Heart right ventricle (tissue), 16 donors: ENCODE measurements at regions not wholly inside any gene's neighbourhood (a gene's known extent, or its start where the extent isn't known, plus 50 kb on each side); places are given as distances from the start of the nearest gene placed in this dataset.

Experiments used
- ATAC-seq, 8 donors: fragments of 200-7000 bp; cut with Tn5 transposase; one replicate each; pipeline ENCODE4 v1.9.1; 2020; ENCODE audit warnings: mild to moderate bottlenecking in 8 of 8, moderate library complexity in 8 of 8, moderate number of reproducible peaks in 1 of 8
- DNase-seq, 2 donors: peaks; one replicate each; pipeline ENCODE4 v3.0.0-alpha.2; 2020
- H3K27ac ChIP-seq, 10 donors: fragments of 200-600 bp; sonication (generic) in 2 of 10; one replicate each; pipeline versions ENCODE4 v1.5.0 to v1.8.0; 2020 to 2022; ENCODE audit warnings: mild to moderate bottlenecking in 3 of 10
- H3K27me3 ChIP-seq, 7 donors: fragments of 200-600 bp; one replicate each; pipeline ENCODE4 v1.8.0; 2021 to 2022; ENCODE audit warnings: mild to moderate bottlenecking in 2 of 7
- H3K36me3 ChIP-seq, 9 donors: fragments of 200-600 bp; sonication (generic) in 1 of 9; one replicate each; pipeline versions ENCODE4 v1.5.0 to v1.8.0; 2020 to 2022; ENCODE audit warnings: mild to moderate bottlenecking in 2 of 9
- H3K4me1 ChIP-seq, 9 donors: fragments of 200-600 bp; sonication (generic) in 1 of 9; one replicate each; pipeline versions ENCODE4 v1.5.0 to v1.8.0; 2020 to 2022; ENCODE audit warnings: mild to moderate bottlenecking in 4 of 9
- H3K4me3 ChIP-seq, 10 donors: fragments of 200-600 bp; sonication (generic) in 2 of 10; one replicate each; pipeline versions ENCODE4 v1.5.0 to v1.8.0; 2020 to 2022; ENCODE audit warnings: mild to moderate bottlenecking in 7 of 10, moderate library complexity in 2 of 10
- H3K9me3 ChIP-seq, 11 donors: fragments of 200-600 bp in 10 of 11; sonication (generic) in 2 of 11; one replicate each; pipeline versions ENCODE4 v1.5.0 to v1.8.0; 2013 to 2022; ENCODE audit warnings: mild to moderate bottlenecking in 2 of 11, control low read depth in 1 of 11, moderate library complexity in 1 of 11
- WGBS, 2 donors: extraction: QIAGEN DNeasy Blood & Tissue Kit; methylation state at CpG; one replicate each; pipeline ENCODE4 v1.1.7; 2013; ENCODE audit warnings: inconsistent platforms in 1 of 2; 5-methylcytosine and 5-hydroxymethylcytosine counted together
- intact Hi-C, 10 donors: fragments of 100-400 bp; cut with DNase I; formaldehyde crosslinking; loops; one replicate each; pipeline versions ENCODE4 v1.11.1 to v1.14.2; 2022
- TF ChIP-seq, protein P1 (sequence below), 9 donors: fragments of 200-600 bp; sonication (generic) in 2 of 9; IDR thresholded peaks; one replicate each; pipeline versions ENCODE4 v1.5.0 to v1.8.0; 2021 to 2022; ENCODE audit warnings: antibody characterized with exemption in 9 of 9, mild to moderate bottlenecking in 5 of 9, moderate library complexity in 1 of 9
- donor health status: Arrhythmogenic right ventricular cardiomyopathy.
- donor health status: ischemic (EF 13 %, LVEDD 7.1; RV severe dilation, severe dysfunction).
- donor health status: healthy with polysubstance abuse.
- donor health status: DM: no; HTN: yes; CAD: no.
- donor health status: DM: no; HTN: no; CAD: no.
- donor health status: ischemic (EF 25% LVEDD 6.9; RV normal size, moderate dysfunction).
- donor health status: ischemic (EF 25% LVEDD 5.7; RV mildly dilated, moderate dysfunction).
- donor health status: healthy.
- donor health status: DM: yes; HTN: yes; CAD: no.
- donor health status: Ischemic cardiomyopathy.
- donor health status: ischemic (EF 35%, LVEDD 5.7; RV mildly dilated, moderate dysfunction).
- donor health status: nonischemic (EF 11% LVEDD 7.7; RV severe dilation, severe dysfunction).
- donor health status: DM: yes; HTN: yes; CAD: no.
- donor health status: PGD.
- donor health status: ischemic (EF 29% LVEDD 5.4; RV normal size, mild dysfunction).
- donor health status: nonischemic (EF 23%, LVEDD 6.1; RV moderate dilation, normal function).

DNA sequence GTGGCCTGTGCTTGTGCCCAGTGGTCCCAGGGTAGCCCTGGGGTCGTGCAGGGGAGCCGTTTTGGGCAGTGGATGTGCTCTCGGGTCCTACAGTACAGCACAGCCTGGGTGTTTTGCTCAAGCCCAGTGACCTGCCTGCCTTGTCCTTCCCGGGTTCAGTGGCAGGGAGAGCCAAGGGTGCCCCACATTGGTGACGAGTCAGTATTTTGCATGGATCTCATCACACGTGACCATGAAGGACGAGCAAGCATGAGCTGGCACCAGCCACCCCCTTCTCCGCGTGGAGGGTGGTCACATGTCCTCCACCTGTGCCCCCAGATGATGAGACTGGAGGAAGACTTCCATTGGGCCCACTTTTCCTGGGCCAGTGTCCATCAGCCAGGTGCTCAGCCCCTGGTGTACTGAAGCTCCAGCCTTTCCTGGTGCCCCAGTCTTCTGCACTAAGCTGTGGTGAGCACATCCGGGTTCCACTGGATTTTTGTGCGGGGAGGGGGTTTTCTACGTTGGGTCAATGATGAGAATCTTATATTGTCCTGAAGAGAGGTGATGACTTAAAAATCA, 197.5 kb downstream of the UBE3A start:
- Histone ChIP-seq H3K36me3 (no peaks in the 10 kb centered on the region), H3K4me1 (no peaks in the 10 kb centered on the region), H3K9me3 (peaks cover 0 to 94% (median 0%) of the 10 kb centered on the region in 11 donors), H3K27me3 (no peaks in the 10 kb centered on the region), H3K27ac (no peak overlapping the region), H3K4me3 (no peak overlapping the region)
- TF ChIP-seq, protein P1, sequence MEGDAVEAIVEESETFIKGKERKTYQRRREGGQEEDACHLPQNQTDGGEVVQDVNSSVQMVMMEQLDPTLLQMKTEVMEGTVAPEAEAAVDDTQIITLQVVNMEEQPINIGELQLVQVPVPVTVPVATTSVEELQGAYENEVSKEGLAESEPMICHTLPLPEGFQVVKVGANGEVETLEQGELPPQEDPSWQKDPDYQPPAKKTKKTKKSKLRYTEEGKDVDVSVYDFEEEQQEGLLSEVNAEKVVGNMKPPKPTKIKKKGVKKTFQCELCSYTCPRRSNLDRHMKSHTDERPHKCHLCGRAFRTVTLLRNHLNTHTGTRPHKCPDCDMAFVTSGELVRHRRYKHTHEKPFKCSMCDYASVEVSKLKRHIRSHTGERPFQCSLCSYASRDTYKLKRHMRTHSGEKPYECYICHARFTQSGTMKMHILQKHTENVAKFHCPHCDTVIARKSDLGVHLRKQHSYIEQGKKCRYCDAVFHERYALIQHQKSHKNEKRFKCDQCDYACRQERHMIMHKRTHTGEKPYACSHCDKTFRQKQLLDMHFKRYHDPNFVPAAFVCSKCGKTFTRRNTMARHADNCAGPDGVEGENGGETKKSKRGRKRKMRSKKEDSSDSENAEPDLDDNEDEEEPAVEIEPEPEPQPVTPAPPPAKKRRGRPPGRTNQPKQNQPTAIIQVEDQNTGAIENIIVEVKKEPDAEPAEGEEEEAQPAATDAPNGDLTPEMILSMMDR (IDR thresholded peaks at IDR 0.05): no peak
- 76 to 81% methylated on average over 12 of the region's 12 CpGs for WGBS, 2 donors
- no peak for ATAC-seq
- peak in 1 of 2 donors; percentile 1 for DNase-seq
- intact Hi-C loops: loop anchor here in 1 of 10 donors (10.0 kb wide), 1 partner anchor 47 kb away; no protein-coding TSS in a partner anchor

DNA sequence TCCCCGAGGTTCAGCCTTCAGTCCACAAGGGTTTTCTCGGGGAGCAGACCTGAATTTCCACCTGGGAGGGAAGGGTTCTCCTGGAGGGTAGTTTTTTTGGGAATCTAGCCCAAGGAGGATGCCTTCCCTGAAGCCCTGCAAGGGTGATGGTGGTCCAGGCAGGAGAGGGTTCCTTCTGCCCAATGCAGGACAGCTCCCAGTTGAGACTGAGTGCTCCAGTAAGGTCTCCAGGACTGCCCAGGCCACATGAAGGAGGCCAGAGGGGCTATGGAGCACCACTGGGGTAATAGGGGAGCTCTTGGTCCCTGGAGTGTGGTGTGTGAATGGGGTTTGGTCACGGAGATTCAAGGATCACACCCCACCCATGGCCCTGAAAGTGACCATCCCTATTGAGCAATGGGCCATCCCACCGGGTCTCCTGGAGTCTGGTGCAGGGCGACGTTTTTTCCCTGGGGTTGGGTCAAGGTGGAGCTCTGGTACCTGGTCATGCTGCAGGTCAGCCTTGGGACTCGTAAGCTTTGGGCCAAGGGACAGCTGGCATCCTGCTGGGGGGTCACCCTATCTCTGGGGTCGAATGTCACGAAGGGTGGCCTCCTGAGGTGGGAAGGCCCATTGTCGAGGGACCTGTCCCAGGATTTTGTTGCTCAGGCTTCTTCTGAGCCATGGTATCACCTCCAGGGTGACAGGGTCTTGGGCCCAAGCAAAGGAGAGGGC, 196.5 kb downstream of the UBE3A start:
- TF ChIP-seq, protein P1 (IDR thresholded peaks at IDR 0.05): no peak
- 63 to 73% methylated on average over 10 of the region's 10 CpGs for WGBS, 2 donors
- Histone ChIP-seq H3K36me3 (no peaks in the 10 kb centered on the region), H3K4me1 (no peaks in the 10 kb centered on the region), H3K4me3 (no peak overlapping the region), H3K27ac (no peak overlapping the region), H3K27me3 (no peaks in the 10 kb centered on the region), H3K9me3 (peaks cover 0 to 94% (median 0%) of the 10 kb centered on the region in 11 donors)
- DNase-seq (peak in 1 of 2 donors; percentile 1), ATAC-seq (no peak)
- intact Hi-C loops: loop anchor here in 1 of 10 donors (10.0 kb wide), 1 partner anchor 48 kb away; no protein-coding TSS in a partner anchor

DNA sequence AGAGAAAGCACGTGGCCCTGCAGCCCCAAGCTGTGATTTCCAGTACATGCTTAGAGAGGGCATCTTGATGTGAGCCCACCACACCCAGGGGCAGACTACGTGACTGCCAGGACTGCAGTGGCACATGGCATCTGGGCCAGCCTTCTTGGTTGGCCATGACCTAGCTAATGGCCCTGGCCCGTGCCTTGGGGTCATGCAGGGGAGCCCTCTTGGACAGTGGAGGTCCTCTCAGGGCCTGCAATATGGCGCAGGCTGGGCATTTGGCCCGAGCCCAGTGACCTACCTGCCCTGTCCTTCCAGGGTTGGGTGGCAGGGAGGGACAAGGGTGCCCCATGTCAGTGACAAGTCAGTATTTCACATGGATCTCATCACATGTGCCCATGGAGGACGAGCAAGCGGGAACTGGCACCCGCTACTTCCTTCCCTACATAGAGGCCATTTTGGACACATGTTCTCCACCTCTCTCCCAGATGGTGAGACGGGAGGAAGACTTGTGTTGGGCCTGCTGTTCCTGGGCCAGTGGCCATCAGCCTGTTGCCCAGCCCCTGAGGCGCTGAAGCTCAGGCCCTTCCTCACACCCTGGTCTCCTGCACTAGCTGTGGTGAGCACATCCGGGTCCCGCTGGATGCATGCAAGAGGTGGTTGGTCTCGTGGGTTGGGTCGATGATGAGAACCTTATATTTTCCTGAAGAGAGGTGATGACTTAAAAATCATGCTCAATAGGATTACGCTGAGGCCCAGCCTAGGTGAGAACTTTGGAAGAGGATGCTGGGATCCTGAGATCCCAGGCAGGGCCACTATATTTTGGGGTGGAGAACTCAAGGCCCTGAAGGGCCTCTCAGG, 195.6 kb downstream of the UBE3A start:
- H3K4me1 ChIP-seq: no peaks in the 10 kb centered on the region
- intact Hi-C loops: loop anchor here in 1 of 10 donors (10.0 kb wide), 1 partner anchor 48 kb away; no protein-coding TSS in a partner anchor
- no peak overlapping the region for H3K27ac ChIP-seq
- ATAC-seq: no peak
- DNase-seq: peak in 1 of 2 donors; percentile 7
- 81 to 84% methylated on average over 15 of the region's 15 CpGs for WGBS, 2 donors
- TF ChIP-seq, protein P1 (IDR thresholded peaks at IDR 0.05): no peak
- H3K36me3 ChIP-seq: no peaks in the 10 kb centered on the region
- no peaks in the 10 kb centered on the region for H3K27me3 ChIP-seq
- peaks cover 0 to 90% (median 0%) of the 10 kb centered on the region in 11 donors for H3K9me3 ChIP-seq
- H3K4me3 ChIP-seq: no peak overlapping the region

DNA sequence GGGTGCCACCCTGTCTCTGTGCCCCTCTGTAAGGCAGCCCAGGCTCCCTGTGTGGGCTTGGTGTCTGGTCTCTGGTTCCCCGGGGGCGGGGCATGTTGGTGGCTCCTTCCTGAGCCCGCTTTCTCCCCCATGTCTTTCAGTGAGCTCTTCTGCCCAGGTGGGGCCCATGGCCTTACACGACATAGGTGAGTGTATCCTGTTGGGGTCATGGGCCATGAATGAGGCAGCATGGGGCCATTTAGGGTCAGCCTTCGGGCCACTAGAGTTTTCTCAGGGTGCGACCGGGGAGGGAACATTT, 195.1 kb downstream of the UBE3A start:
- H3K27ac ChIP-seq: no peak overlapping the region
- H3K9me3 ChIP-seq: peaks cover 0 to 90% (median 0%) of the 10 kb centered on the region in 11 donors
- no peak overlapping the region for H3K4me3 ChIP-seq
- intact Hi-C loops: loop anchor here in 1 of 10 donors (10.0 kb wide), 1 partner anchor 49 kb away; no protein-coding TSS in a partner anchor
- WGBS, 2 donors: 86 to 88% methylated on average over 7 of the region's 7 CpGs
- H3K27me3 ChIP-seq: no peaks in the 10 kb centered on the region
- no peak for ATAC-seq
- DNase-seq: peak in 1 of 2 donors; percentile 2
- no peaks in the 10 kb centered on the region for H3K36me3 ChIP-seq
- TF ChIP-seq, protein P1 (IDR thresholded peaks at IDR 0.05): no peak
- no peaks in the 10 kb centered on the region for H3K4me1 ChIP-seq
